ENCODE measurements at regions not wholly inside any gene's neighbourhood (a gene's known extent, or its start where the extent isn't known, plus 50 kb on each side); places are given as distances from the start of the nearest gene placed in this dataset.

DNA sequence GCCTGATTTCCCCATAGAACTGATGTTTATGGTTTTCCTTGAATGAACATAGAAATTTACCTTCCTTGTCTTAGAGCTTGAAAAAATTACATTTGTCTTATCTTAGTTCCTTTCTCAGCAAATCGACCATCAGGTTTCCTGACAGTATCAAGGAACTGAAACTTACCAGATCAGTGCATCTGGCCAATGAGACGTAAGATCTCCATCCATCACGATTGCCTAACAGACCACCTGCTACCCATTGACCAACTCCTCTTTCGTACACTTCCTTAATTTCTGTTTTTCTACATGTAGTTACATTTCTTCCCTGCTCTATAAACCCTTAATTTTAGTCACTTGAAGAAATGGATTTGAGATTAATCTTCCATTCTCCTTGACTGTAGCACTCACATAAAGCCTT lies 57.4 kb upstream of the TMPRSS15 start:
- in situ Hi-C loops (cut with MboI; ENCODE audit: low sequenced_read_pairs): no loop called here

DNA sequence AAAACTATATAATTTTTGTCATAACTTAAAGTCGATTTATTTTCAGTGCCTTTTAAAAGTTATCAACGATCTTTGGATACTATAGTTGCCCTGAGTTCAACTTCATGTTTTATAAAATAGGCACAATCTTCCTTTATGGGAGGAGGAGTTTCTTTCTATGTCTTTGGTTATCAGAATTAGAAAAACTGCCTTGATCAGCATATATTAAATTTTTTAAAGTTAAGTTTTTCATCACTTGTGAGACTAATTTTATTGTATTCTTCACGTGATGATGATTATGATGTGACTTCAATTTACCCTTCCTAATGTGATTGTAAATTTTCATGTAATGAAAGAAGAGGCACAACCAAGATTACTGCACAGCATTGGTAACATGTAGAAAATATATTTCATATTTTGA lies 58.2 kb upstream of the TMPRSS15 start:
- in situ Hi-C loops (cut with MboI; ENCODE audit: low sequenced_read_pairs): no loop called here

DNA sequence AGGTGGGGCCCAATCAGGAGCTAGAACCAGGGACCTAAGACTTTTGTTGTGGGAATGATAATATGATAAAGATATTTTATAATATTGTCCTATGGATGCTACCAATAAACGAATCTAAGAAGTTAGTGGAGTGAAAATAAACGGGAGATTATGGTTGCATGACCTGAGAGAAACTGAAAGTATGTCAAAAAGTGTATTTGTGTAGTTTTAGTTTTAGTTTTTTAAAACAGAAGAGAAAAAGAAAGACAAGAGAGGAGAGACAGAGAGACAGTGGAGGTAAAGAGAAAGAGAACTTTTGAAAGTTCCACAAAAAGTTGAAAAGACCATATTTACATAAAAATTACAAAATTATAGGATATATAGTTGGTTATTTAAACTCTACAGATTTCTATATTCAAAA lies 64.1 kb upstream of the TMPRSS15 start:
- in situ Hi-C loops (cut with MboI; ENCODE audit: low sequenced_read_pairs): no loop called here

DNA sequence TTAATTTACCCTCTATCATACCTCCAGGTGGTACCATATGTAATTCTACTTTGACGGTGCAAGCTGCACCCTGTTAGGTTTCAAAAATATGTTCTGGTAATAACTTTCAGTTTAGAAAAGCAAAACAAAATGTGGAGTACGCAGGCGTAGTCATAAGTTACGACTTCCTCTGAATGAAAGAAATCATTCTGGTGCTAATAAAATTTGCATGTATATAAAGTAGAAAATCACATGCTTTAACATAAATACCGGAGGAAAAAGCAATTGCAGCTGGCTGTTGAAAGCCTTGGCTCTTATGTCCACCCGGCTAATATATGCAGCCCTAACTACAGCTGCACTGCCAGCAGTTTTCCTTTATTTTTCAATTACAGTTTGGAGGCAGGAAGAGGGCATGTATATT lies 65.2 kb upstream of the TMPRSS15 start:
- in situ Hi-C loops (cut with MboI; ENCODE audit: low sequenced_read_pairs): no loop called here

DNA sequence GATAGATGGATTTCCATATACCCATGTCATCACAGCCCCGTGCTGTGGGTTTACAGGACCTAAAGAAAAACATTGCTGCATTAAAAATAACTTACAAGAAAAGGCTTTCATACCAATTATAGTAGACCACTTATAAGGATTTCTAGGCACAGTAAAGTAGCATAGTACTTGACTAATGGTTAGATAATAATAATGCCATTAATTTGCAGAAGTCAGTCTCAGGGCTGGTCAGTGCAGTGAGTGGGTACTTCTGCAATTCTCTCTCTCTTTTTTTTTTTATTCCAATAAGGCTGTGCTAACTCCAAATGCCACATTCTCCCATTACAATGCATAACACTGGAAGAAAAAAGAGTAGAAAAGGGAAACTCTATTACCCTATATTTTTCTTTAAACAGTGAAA lies 73.1 kb upstream of the TMPRSS15 start:
- in situ Hi-C loops (cut with MboI; ENCODE audit: low sequenced_read_pairs): no loop called here

DNA sequence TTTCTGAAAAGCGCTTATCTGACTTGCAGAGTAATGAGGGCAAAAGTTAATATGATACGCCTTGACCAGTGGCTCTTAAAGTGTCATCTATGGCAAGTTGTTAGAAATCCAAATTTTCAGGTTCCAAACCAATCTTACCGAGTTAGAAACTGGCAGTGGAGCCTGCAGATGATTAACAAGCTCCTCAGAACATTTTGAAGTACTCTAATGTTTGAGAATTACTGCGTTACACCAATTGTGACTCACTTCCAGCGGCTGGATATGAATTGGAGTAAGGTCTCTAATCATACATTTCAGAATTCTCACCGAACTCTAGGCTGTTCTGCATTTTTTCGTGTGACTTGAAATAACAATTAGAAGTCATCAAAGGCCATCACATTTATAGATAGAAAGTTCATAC lies 73.5 kb upstream of the TMPRSS15 start:
- in situ Hi-C loops (cut with MboI; ENCODE audit: low sequenced_read_pairs): no loop called here

DNA sequence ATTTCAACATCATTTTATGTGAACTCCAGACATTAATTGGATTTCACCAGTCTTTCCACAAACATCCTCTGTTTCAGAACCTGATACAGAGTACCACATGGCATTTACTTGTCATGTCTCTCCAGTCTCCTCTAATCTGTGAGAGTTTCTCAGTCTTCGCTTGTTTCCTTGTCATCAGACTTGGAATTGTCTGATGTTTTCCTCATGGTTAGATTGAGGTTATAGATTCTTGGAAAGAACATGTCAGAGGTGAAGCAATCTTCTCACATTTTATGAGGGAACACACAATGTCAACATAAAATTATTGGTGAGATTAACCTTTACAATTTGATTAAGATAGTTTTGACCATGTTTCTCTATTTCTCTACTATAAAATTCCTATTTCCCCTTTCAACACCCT lies 74.9 kb upstream of the TMPRSS15 start:
- in situ Hi-C loops (cut with MboI; ENCODE audit: low sequenced_read_pairs): no loop called here

DNA sequence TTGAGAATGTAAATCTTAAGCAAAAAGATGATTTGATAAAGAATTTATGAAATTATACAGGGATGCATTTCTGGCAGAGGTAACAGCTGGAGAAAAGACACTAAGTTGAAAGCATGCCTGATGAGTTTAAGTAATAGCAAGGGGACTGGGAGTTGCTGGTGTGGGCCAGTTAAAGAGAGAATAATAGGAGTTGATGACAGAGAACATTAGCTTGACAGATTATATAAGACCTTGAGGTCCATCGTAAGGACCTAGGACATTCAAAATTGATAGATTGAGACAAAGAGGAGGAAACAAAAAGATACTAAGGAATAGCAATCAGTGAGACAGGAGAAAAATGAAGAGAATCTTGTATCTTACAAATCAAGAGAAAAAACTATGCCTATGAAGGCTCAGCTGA lies 84.7 kb upstream of the TMPRSS15 start:
- in situ Hi-C loops (cut with MboI; ENCODE audit: low sequenced_read_pairs): no loop called here

DNA sequence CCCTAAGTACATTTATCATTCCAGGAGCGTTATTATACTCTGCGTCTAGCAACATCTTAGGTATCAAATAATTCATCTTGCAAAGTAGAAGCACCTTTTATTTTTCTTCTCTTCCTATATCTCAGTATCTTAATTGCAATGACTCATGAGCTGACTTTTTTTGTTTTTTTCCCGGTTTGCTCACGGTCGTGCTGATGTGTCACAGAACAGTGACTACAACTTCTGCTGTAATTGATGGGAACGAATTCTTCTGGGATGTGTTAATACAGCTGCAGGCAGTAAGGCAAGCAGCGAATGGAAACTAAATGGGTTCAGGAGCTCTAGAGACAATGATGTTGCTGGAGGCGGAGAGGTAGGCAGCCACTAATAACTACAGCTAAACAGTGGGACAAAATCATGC lies 89.8 kb upstream of the TMPRSS15 start:
- in situ Hi-C loops (cut with MboI; ENCODE audit: low sequenced_read_pairs): no loop called here

DNA sequence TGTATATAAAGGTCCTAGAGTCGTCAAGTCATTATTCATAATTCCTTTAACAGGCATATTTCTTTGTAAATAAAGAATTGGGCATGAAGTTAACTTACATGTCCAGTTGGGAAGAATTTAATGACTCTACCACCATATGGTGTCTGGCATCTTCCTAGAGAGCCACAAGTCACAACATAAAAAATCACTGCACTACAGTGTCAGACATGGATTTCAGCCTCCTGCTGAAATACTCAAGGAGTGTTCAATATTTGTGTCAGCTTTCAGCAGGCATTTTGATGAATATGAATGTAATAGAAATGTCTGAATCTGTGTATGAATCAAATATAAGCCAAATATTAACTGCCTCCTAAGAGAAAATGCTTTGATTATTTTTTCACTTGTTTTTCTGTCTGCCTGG lies 91.9 kb upstream of the TMPRSS15 start:
- in situ Hi-C loops (cut with MboI; ENCODE audit: low sequenced_read_pairs): no loop called here

DNA sequence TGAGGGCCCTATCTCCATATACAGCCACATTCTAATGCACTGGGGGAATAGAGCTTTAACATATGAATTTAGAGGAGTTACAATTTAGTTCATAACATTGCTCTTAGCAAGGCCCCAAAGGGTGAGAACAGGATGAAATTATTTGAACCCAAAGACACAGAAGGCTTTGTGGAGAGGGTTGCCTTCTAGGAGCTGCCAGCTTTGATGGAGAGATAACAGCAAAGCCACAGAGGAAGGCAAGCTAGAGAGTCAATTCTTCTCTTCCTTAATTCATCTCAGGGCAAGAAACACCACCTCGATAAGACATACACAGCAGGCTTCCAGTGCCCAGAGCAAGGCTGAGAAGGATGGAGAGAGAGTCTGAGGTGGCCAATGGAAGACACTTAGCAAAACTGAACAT lies 94.8 kb upstream of the TMPRSS15 start:
- in situ Hi-C loops (cut with MboI; ENCODE audit: low sequenced_read_pairs): no loop called here

DNA sequence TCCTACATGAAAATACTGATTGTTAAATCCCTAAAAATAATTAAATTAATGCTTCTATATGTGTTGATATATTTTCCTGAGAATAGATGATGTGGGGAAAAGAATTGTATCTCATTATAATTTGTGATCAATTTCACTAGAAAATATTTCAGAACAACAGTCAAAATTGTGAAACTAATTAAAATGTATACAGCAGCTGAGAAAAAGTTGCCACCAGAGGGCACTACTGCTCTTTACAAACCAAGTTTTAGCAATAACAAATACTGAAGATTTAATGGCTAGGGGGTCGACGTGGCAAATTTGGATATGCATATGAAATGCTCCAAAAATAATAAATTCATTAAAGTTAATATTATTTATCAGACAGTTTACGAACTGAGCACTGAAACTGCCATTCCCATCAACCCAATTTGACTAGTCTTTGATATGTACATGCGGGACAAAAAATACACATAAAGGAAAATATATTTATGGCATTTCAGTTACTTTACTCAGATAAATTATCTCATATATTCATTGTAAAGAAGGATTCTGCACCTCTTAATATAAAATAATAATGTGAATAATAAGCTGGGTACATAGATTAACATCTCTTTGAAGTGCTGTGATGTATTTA lies 96.3 kb upstream of the TMPRSS15 start:
- in situ Hi-C loops (cut with MboI; ENCODE audit: low sequenced_read_pairs): no loop called here

DNA sequence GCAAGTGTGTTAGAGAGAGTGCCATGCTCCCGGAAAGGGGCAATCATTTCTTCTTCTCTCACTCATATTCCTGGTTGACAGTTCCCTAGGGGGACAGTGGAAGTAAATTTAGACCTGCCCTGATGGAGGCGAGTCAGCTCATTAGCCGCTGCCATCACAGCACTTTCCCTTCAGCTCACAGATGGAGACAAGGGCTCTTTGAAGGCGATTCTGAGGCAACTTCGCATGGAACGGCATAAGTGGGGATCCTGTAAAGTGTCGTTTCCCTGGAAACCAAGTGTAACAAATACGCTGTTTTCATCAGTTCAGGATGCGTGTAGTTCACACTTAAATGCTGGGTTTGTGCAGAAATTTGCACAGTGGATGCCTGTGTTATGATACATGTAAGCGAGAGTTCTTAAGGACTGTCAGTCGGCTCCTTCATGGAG lies 114.5 kb upstream of the TMPRSS15 start:
- in situ Hi-C loops (cut with MboI; ENCODE audit: low sequenced_read_pairs): no loop called here

DNA sequence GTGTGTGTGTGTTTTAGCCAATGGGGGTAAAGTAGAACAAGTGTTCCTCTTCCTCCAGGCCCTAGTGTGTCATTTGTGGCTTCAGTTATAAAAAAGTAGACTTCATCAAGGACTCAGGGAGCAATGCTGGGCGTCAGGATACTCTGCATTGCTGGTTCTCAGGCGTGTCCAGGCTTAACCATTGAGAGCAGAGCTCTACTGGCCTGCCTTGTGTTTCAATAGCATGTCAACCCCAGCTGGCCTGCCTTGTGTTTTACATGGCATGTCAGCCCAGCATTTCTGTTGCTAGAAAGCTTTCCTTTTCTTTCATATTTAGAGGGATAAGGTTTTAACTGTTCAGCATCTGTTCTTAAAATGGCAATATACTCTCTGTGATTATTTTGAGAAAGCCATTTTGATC lies 117.6 kb upstream of the TMPRSS15 start:
- in situ Hi-C loops (cut with MboI; ENCODE audit: low sequenced_read_pairs): no loop called here

DNA sequence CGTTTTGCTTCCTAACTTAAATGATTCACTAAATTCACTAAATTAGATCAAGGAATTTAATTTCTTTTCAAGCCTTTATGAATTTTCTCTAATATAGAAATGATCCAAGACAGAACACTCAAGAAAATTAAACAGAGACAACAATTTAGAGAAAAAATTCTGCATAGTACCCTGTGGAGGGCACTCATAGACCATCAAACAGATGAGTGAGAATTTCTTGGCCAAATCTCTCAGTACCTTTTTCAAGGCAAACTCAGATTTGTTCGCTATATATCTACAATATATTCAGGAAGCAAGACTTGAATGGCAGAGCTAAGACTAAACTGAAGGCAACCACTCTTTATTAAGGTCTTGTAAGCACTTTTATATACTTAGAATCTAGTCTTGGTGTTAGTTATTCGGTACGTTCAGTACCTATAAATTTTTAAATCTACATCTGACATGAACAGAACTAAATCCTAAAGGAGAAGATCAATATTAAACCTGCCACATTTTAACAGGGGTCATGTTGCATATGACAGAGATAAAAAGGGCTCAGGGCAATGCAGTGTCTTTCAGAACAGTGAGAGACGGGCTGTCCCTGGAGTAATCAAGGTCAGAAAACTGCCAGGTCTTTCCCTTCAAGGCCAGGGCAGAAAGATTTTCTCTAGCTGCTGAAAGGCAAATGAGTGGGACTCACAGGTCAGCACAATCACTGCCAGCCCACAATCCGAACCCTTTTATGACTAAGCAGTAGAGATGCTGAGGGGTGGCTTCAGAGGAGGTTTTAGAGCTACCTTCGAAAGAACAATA lies 118.8 kb upstream of the TMPRSS15 start:
- in situ Hi-C loops (cut with MboI; ENCODE audit: low sequenced_read_pairs): no loop called here

DNA sequence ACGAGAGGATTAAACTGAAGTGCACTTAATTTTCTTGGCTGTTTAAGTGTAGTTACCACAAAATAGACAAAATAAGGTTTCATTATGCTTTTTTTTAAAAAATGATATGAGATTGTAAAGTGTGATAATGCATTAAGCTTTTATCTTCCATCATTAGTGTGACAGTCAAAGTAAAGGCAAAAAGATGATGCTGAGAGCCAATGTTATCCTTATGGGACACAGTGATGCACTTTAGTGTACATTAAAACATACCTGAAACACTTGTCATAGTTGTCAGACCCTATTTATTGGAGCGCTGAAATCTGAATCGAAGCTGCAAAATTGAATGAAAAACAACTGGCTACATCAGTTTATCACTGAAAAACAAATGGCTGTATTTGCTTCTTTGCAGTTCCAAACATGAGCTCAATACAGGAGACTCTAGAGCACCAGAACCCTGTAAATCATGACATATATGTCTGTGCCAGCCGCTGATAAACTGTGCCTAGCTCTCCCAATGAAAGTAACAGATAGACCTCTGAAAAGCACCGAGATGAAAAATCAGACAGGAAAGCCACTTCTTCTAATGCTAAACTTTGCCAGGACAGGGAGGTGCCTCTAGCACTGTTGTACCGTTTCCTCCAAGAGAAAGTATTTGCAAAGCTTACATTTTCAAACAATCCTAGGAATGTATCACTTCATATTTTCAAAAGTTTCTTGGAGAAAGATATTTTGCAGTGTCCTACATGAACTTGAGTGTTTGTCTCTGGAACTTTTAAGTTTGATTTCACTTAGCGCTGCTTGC lies 120.7 kb upstream of the TMPRSS15 start:
- in situ Hi-C loops (cut with MboI; ENCODE audit: low sequenced_read_pairs): no loop called here

DNA sequence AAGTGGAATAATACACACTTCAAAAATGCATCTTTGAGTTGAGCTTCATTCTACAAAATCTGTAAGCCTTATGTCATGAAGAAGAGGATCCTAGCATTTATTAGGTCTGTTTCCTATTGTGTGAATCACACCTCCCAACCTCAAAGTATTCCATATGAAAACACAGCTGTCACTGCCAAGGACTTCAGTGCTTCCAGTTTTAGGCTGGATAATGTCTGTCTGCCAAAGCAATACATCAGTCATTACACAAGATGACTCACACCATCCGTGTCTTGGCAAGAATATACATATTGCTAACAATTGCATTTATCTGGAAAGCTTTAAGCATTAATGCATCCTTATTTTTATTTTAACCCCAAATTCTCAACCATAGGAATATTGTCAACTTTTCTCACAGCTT lies 125.7 kb upstream of the TMPRSS15 start:
- in situ Hi-C loops (cut with MboI; ENCODE audit: low sequenced_read_pairs): no loop called here

DNA sequence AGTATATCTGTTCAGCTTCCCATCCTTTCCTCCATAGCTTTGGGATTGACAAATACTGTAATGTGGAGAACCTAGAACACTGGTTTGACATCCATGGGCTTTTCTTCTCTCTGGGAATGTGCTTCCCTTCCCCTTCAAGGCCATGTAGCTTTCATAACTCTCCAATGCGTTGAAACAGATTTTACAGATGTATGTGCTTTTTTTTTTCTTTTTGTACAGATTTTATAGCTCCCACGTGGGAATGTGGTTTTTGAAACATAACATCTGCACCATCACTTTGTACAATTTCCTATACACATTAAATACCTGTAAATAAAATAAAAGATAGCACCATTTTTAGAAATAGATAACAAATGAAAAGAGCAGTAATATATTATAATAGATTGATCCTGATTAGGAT lies 138.5 kb upstream of the TMPRSS15 start:
- in situ Hi-C loops (cut with MboI; ENCODE audit: low sequenced_read_pairs): no loop called here

DNA sequence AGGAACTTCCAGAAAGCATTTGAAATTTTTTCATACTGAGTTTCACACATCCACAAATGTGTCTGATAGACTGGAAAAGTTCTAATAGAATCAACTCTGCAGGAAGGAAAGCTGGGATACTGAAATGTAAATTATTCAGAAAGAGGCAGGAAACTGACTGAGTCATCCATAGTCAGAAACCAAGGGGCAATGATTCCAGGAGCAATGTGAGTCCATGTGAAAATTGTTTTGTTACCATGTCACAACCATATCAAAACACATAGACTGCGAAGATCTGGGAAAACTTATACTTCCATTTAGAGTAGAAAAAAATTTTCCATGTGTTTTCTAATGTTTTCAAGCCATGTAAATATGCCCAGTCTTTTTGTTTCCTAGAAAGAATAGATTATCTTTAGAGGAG lies 142.3 kb upstream of the TMPRSS15 start:
- in situ Hi-C loops (cut with MboI; ENCODE audit: low sequenced_read_pairs): no loop called here

DNA sequence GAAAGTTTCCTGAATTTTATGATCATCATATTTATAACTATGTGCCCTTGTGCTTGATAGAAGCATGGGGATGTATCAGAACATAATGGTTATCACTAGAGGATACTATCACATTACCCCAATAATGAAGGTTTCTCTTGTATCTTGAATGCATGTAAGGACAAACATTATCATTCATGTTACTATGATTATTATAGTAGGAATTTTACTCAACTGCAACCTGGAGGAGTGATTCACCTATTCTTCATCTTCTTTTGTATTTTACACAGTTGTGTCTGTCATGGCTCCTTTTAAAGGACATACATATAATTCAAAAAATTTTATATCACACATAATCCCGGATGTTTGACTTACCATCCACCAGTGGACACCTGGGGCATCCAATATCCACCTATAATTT lies 143.8 kb upstream of the TMPRSS15 start:
- in situ Hi-C loops (cut with MboI; ENCODE audit: low sequenced_read_pairs): no loop called here

DNA sequence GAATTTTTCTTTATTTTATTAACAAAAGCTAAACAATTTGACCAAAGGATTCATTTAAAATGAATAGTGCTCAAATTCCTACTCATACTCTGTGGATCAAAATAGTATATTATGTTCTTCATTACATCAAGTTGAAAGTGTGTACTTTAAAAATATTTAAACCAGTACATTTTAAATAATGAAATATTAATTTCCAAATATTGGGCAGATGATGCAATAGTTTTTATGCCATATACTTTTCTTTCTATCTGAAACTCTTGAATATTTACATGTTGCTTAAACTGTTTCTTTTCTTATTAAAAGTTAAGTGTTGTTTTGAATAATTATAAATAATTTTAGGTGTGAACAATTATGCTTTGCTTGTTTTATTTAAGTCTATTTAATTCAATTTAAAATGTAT lies 144.7 kb upstream of the TMPRSS15 start:
- in situ Hi-C loops (cut with MboI; ENCODE audit: low sequenced_read_pairs): no loop called here

Data from HL-60/S4 treated with retinoic acid at 250 ng/mL for 4 days and 3 days (cell line).